GM19372 (cell line): ENCODE measurements at regions not wholly inside any gene's neighbourhood (a gene's known extent, or its start where the extent isn't known, plus 50 kb on each side); places are given as distances from the start of the nearest gene placed in this dataset.
"Not testable (repeated sequence)": the region's sequence is repeated elsewhere in the genome, so short reads cannot be mapped to it uniquely, and the experiment has no call there.

Experiments used
- ATAC-seq: cut with Tn5 transposase; IDR thresholded peaks from one replicate; pipeline ENCODE4 v1.9.1; 2021; ENCODE audit warnings: mild to moderate bottlenecking, low read depth, moderate library complexity; ENCODE audit not compliant: unreplicated experiment

DNA sequence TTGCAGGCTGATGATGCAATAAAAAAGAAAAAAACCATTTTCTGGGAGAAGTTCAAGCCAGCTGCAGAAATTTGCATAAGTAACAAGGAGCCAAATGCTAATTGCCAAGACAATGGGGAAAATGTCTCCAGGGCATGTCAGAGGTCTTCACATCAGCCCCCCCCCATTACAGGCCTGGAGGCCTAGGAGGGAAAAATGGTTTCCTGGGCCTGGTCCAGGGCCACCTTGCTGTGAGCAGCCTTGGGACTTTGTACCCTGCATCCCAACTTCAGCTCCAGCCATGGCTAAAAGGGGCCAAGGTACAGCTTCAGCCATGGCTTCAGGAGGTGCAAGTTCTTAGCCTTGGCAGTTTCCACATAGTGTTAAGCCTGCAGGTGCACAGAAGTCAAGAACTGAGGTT, 160.0 kb upstream of the IRS4 start:
- not testable (repeated sequence) for ATAC-seq

DNA sequence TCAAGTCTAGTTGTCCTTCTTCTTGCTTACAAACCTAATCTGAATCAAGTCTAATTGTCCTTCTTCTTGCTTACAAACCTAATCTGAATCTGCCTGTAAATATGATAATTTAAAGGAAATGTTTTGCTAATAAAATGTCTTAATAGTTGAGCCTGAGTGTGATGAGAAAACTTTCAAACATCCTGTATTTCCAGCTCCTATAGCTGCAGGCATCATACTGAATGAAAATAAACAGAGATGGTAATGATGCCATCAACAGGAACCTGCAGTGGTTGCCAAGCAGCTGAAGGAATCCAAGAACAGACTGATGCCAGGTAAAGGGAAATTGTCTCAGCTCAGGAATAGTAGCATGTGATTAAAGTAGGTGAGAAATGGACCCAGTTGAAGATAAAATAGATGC, 156.1 kb upstream of the IRS4 start:
- ATAC-seq = no peak

DNA sequence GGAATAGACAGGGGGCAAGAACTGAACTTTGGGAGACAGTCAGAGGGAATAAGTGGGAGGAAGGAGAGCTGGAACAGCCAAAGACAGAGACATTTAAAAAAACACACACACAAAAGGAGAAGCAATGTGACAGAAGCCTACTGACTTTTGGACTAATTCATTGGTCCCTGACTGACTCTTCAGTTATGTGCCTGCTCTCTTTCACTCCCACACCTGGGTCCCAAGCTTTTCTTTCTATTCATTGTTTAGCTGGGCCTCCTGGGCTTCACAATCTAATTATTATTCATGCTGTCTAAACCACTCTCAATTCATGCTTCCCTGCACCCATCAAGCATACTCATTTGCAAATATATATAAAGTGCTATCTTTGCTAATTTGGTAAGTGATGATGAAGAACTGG, 139.2 kb upstream of the IRS4 start:
- ATAC-seq = no peak

DNA sequence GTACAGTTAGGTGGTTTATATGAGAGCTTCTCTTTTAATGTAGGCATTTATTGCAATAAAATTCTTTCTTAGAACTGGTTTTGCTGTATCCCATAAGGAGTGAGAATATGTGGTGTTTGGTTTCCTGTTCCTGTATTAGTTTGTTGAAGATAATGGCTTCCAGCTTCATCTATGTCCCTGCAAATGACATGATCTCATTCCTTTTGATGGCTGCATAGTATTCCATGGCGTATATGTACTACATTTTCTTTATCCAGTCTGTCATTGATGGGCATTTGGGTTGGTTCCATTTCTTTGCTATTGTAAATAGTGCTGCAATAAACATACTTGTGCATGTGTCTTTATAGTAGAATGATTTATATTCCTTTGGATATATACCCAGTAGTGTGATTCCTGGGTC, 106.7 kb upstream of the IRS4 start:
- ATAC-seq = not testable (repeated sequence)

DNA sequence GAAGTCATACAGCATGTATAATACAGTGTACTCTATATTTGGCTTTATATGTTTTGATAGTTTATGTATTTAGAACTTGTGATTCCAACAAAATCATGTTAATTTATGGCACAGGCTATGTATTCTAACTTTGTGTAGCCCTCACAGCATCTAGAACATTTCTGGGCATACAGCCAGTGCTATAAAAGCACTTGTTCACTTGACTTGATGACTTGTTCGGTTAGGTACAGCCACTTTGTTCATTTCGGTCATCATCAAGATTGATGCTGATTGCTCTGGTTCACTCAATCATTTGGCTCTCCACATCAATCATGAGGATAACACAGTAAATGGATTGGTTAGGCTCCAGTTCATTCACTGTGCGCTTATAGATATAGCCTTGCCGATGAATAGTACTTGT, 97.6 kb upstream of the IRS4 start:
- ATAC-seq = no peak

DNA sequence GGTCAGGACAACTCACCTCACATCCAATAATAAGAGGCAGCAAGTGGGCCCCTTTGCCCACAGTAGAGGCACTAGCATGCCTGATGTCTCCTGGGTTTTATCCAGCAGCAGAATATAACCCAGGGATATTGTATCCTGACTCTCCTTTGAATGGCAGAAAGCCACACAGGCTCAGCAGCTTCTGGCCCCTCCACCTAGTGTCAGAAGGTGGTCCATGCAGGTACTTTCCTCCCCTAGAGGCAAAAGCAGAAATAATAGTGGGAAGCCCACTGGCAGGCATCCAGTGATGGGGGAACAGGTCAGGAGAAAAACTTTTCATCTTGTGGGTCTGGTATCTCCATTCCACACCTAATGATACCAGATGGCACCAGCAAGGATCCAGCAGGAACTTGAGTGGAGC, 75.5 kb upstream of the IRS4 start:
- no peak for ATAC-seq

DNA sequence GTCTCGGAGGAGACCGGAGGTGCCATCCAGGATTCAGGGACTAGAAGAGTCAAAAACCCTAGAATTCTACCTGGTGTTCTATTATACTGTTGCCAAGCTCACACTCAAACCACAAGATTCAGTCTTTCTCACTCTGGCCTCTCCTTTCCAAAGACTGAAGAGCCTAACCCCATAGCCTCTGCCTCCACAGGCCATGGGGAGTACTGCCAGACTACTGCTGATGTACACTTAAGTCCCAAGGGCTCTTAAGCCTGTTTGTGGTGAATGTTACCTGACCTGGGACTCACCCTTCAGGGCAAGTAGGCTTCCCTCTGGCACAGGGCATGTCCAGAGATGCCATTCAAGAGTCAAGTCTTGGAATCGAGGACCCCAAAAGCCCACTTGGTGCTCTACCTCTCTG, 58.9 kb upstream of the IRS4 start:
- no peak for ATAC-seq
